Calu3 (cell line): ENCODE measurements at regions not wholly inside any gene's neighbourhood (a gene's known extent, or its start where the extent isn't known, plus 50 kb on each side); places are given as distances from the start of the nearest gene placed in this dataset.

Source experiments
- BruUV-seq: library from RNA; stranded (reverse); fragments of 400-500 nt; replicated peaks from 2 replicates; lab custom pipeline; 2021; lab: Mats Ljungman, UMichigan
- CTCF ChIA-PET: fragments of 300-600 bp; sonication (Branson Sonifier 250); formaldehyde crosslinking; loops from one replicate; lab custom pipeline; 2022; ENCODE audit warnings: antibody characterized with exemption; lab: Charles Lee
- DNase-seq: peaks from one replicate; pipeline ENCODE4 v3.0.0; 2022
- H3K27ac Mint-ChIP-seq: one replicate; pipeline ENCODE4 v1.8.0; 2022; ENCODE audit warnings: mixed read lengths; ENCODE audit not compliant: unreplicated experiment
- H3K27me3 Mint-ChIP-seq: one replicate; pipeline ENCODE4 v1.8.0; 2022; ENCODE audit warnings: mixed read lengths; ENCODE audit not compliant: unreplicated experiment
- H3K36me3 Mint-ChIP-seq: one replicate; pipeline ENCODE4 v1.8.0; 2022; ENCODE audit warnings: mild to moderate bottlenecking, moderate library complexity, mixed read lengths; ENCODE audit not compliant: insufficient read depth, unreplicated experiment
- H3K4me1 Mint-ChIP-seq: one replicate; pipeline ENCODE4 v1.8.0; 2022; ENCODE audit warnings: mild to moderate bottlenecking, low read depth, mixed read lengths; ENCODE audit not compliant: unreplicated experiment
- H3K4me3 Mint-ChIP-seq: one replicate; pipeline ENCODE4 v1.8.0; 2022; ENCODE audit warnings: mild to moderate bottlenecking, low read depth, moderate library complexity, mixed read lengths; ENCODE audit not compliant: unreplicated experiment
- H3K9me3 Mint-ChIP-seq: one replicate; pipeline ENCODE4 v1.8.0; 2022; ENCODE audit warnings: low read depth, mixed read lengths; ENCODE audit not compliant: unreplicated experiment
- CTCF ChIP-seq: fragments of 200-600 bp; IDR thresholded peaks from one replicate; pipeline ENCODE4 v1.8.0; 2022; ENCODE audit warnings: antibody characterized with exemption; ENCODE audit not compliant: unreplicated experiment
- intact Hi-C: fragments of 100-400 bp; cut with micrococcal nuclease; formaldehyde crosslinking; loops from one replicate; pipeline ENCODE4 v1.10.0; 2022; ENCODE audit not compliant: unreplicated experiment

DNA sequence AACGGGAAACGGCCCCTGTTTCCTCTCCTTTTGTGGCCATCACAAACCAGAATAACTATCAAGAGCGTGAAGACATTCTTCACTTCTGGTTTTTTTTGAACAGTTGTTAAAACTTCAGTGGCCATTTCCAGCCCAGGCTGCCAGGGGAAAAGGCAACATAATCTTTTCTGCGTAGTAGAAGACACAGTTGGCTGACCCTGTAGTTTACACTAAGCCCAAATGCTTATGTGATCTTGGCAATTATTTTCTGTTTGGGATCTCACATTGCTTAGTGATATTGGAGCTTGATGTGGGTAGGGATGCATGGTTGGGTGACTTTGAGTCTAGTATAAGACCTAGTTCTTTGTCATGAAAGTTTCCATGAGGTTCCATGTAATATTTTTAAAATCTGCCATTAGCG lies 449.4 kb upstream of the CDH4 start:
- Mint-ChIP-seq H3K36me3 (no peaks in the 10 kb centered on the region), H3K9me3 (peaks cover 10% of the 10 kb centered on the region), H3K4me3 (no peak overlapping the region), H3K27me3 (no peaks in the 10 kb centered on the region), H3K4me1 (no peaks in the 10 kb centered on the region), H3K27ac (no peak overlapping the region)
- no TSS peak for BruUV-seq
- intact Hi-C loops: no loop called here
- no peak for TF ChIP-seq CTCF
- no peak for DNase-seq
- CTCF ChIA-PET: no interaction called here

GRCh38 chr20:60803335-60804055 lies 448.6 kb upstream of the CDH4 start:
- H3K9me3 Mint-ChIP-seq: peaks cover 7% of the 10 kb centered on the region
- H3K27ac Mint-ChIP-seq: no peak overlapping the region
- no peaks in the 10 kb centered on the region for H3K27me3 Mint-ChIP-seq
- H3K4me3 Mint-ChIP-seq: no peak overlapping the region
- no peaks in the 10 kb centered on the region for H3K4me1 Mint-ChIP-seq
- H3K36me3 Mint-ChIP-seq: no peaks in the 10 kb centered on the region
- no peak for TF ChIP-seq CTCF
- intact Hi-C loops: no loop called here
- no peak for DNase-seq
- CTCF ChIA-PET: no interaction called here
- no TSS peak for BruUV-seq

GRCh38 chr20:60804240-60804917 lies 447.7 kb upstream of the CDH4 start:
- intact Hi-C loops: no loop called here
- no peak overlapping the region for H3K27ac Mint-ChIP-seq
- H3K36me3 Mint-ChIP-seq: no peaks in the 10 kb centered on the region
- H3K4me3 Mint-ChIP-seq: no peak overlapping the region
- no peak for DNase-seq
- peaks cover 10% of the 10 kb centered on the region for H3K9me3 Mint-ChIP-seq
- no peaks in the 10 kb centered on the region for H3K4me1 Mint-ChIP-seq
- BruUV-seq: no TSS peak
- CTCF ChIA-PET: no interaction called here
- no peaks in the 10 kb centered on the region for H3K27me3 Mint-ChIP-seq
- no peak for TF ChIP-seq CTCF

DNA sequence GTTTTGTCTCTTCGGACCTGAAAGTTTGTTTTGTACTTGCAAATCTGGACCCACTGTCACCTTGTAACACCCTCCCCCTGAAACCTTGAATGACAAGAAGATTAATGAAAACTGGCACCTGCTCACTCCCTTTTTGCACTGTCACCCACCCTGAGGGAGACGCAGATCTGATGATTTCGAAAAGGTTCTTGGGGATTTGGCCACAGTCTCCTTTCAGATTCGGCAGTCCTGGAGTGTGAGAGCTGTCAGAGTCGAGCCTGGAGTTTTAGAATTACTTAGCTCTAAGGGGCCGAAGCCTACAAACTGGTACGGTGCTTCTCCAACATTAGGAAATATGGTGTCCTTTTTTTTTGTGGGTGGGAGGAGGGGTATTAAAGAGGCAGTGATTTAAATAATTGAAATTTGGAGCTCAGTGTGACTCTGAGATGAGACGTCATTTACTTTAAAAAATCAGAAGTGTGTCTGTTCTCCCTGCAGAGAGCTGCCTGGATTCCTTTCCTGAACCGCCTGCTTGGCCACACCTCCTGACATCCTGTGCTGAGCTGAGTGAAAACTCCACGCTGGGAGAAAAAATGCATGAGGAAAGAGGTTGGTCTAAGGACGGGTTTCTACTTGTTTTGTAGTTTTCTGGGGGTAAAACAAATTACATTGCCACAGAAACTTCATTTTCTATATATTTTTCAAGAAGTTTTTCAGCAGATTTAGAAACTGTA lies 447.0 kb upstream of the CDH4 start:
- DNase-seq: no peak
- intact Hi-C loops: no loop called here

More for the DNA sequence above, 447.0 kb upstream of the CDH4 start:
- Mint-ChIP-seq H3K36me3 (no peaks in the 10 kb centered on the region), H3K27ac (no peak overlapping the region), H3K27me3 (no peaks in the 10 kb centered on the region), H3K9me3 (peaks cover 10% of the 10 kb centered on the region), H3K4me3 (no peak overlapping the region), H3K4me1 (no peaks in the 10 kb centered on the region)
- CTCF ChIA-PET: no interaction called here
- no peak for TF ChIP-seq CTCF
- no TSS peak for BruUV-seq
